Memory B cell (primary cell): ENCODE measurements at regions not wholly inside any gene's neighbourhood (a gene's known extent, or its start where the extent isn't known, plus 50 kb on each side); places are given as distances from the start of the nearest gene placed in this dataset.
"Not testable (repeated sequence)": the region's sequence is repeated elsewhere in the genome, so short reads cannot be mapped to it uniquely, and the experiment has no call there.

Source experiments
- ATAC-seq: fragments of 150-1000 bp; cut with Tn5 transposase; 2 replicates; pipeline ENCODE4 v1.10.0; 2021; ENCODE audit warnings: low read depth, mild to moderate bottlenecking, moderate library complexity
- DNase-seq, 2 donors: peaks; one replicate each; pipeline ENCODE4 v3.0.0; 2022; ENCODE audit warnings: low spot score in 2 of 2
- H3K27ac Mint-ChIP-seq: one replicate; pipeline ENCODE4 v1.8.0; 2022; ENCODE audit warnings: mild to moderate bottlenecking, moderate library complexity, mixed read lengths
- H3K27me3 Mint-ChIP-seq: one replicate; pipeline ENCODE4 v1.8.0; 2022; ENCODE audit warnings: mixed read lengths
- H3K36me3 Mint-ChIP-seq: one replicate; pipeline ENCODE4 v1.8.0; 2022; ENCODE audit warnings: mild to moderate bottlenecking, mixed read lengths
- H3K4me1 Mint-ChIP-seq: one replicate; pipeline ENCODE4 v1.8.0; 2022; ENCODE audit warnings: mixed read lengths
- H3K4me3 Mint-ChIP-seq: one replicate; pipeline ENCODE4 v1.8.0; 2022; ENCODE audit warnings: mild to moderate bottlenecking, moderate library complexity, mixed read lengths
- H3K9me3 Mint-ChIP-seq: one replicate; pipeline ENCODE4 v1.8.0; 2022; ENCODE audit warnings: mixed read lengths

- DNase-seq (no peak), ATAC-seq (no peak)
- Mint-ChIP-seq H3K27me3 (no peaks in the 10 kb centered on the region), H3K4me1 (no peaks in the 10 kb centered on the region), H3K27ac (no peak overlapping the region), H3K36me3 (no peaks in the 10 kb centered on the region), H3K9me3 (peaks cover 8% of the 10 kb centered on the region), H3K4me3 (no peak overlapping the region)
Observed at GRCh38 chr2:192394605-192395004, 199.9 kb upstream of the TMEFF2 start.

- no peaks in the 10 kb centered on the region for H3K4me1 Mint-ChIP-seq
- no peak for ATAC-seq
Observed at GRCh38 chr2:192391041-192391440, 196.3 kb upstream of the TMEFF2 start.

GRCh38 chr2:192390401-192390800 is 195.7 kb upstream of the TMEFF2 start:
- no peaks in the 10 kb centered on the region for H3K4me1 Mint-ChIP-seq
- no peaks in the 10 kb centered on the region for H3K27me3 Mint-ChIP-seq
- DNase-seq (no peak), ATAC-seq (no peak)
- peaks cover 3% of the 10 kb centered on the region for H3K9me3 Mint-ChIP-seq
- peaks cover 1% of the 10 kb centered on the region for H3K36me3 Mint-ChIP-seq
- H3K27ac Mint-ChIP-seq, result no peak overlapping the region
- no peak overlapping the region for H3K4me3 Mint-ChIP-seq

More at GRCh38 chr2:192391041-192391440, 196.3 kb upstream of the TMEFF2 start:
- Mint-ChIP-seq H3K9me3 (peaks cover 3% of the 10 kb centered on the region), H3K27me3 (no peaks in the 10 kb centered on the region), H3K36me3 (no peaks in the 10 kb centered on the region), H3K27ac (no peak overlapping the region), H3K4me3 (no peak overlapping the region)
- DNase-seq, result no peak

GRCh38 chr2:192384191-192384590 is 189.5 kb upstream of the TMEFF2 start:
- H3K4me1 Mint-ChIP-seq, H3K9me3 Mint-ChIP-seq, H3K27ac Mint-ChIP-seq, H3K36me3 Mint-ChIP-seq, ATAC-seq, H3K4me3 Mint-ChIP-seq, DNase-seq, H3K27me3 Mint-ChIP-seq: not testable (repeated sequence)

- no peak for ATAC-seq
- Mint-ChIP-seq H3K36me3 (peaks cover 1% of the 10 kb centered on the region), H3K27ac (no peak overlapping the region), H3K4me3 (no peak overlapping the region), H3K4me1 (no peaks in the 10 kb centered on the region), H3K9me3 (no peaks in the 10 kb centered on the region), H3K27me3 (no peaks in the 10 kb centered on the region)
- DNase-seq, result no peak
Observed at GRCh38 chr2:192381082-192381481, 186.3 kb upstream of the TMEFF2 start.

- Mint-ChIP-seq H3K9me3 (no peaks in the 10 kb centered on the region), H3K36me3 (no peaks in the 10 kb centered on the region), H3K27me3 (no peaks in the 10 kb centered on the region), H3K4me3 (no peak overlapping the region), H3K4me1 (no peaks in the 10 kb centered on the region), H3K27ac (no peak overlapping the region)
- ATAC-seq (no peak), DNase-seq (no peak)
Observed at GRCh38 chr2:192379736-192380135, 185.0 kb upstream of the TMEFF2 start.

- Mint-ChIP-seq H3K36me3 (no peaks in the 10 kb centered on the region), H3K4me1 (no peaks in the 10 kb centered on the region), H3K9me3 (no peaks in the 10 kb centered on the region), H3K27me3 (no peaks in the 10 kb centered on the region), H3K4me3 (no peak overlapping the region), H3K27ac (no peak overlapping the region)
- DNase-seq (no peak), ATAC-seq (no peak)
Observed at GRCh38 chr2:192377173-192377572, 182.4 kb upstream of the TMEFF2 start.

- Mint-ChIP-seq H3K27ac (no peak overlapping the region), H3K4me3 (no peak overlapping the region), H3K4me1 (no peaks in the 10 kb centered on the region), H3K27me3 (no peaks in the 10 kb centered on the region), H3K36me3 (no peaks in the 10 kb centered on the region), H3K9me3 (no peaks in the 10 kb centered on the region)
- no peak for ATAC-seq
- no peak for DNase-seq
Observed at GRCh38 chr2:192373754-192374153, 179.0 kb upstream of the TMEFF2 start.

GRCh38 chr2:192373221-192373620 is 178.5 kb upstream of the TMEFF2 start:
- Mint-ChIP-seq H3K27me3 (no peaks in the 10 kb centered on the region), H3K4me3 (no peak overlapping the region), H3K36me3 (no peaks in the 10 kb centered on the region), H3K4me1 (no peaks in the 10 kb centered on the region), H3K9me3 (no peaks in the 10 kb centered on the region), H3K27ac (no peak overlapping the region)
- ATAC-seq, result no peak
- no peak for DNase-seq

GRCh38 chr2:192369969-192370368 is 175.2 kb upstream of the TMEFF2 start:
- Mint-ChIP-seq H3K27ac (no peak overlapping the region), H3K9me3 (no peaks in the 10 kb centered on the region), H3K4me1 (no peaks in the 10 kb centered on the region), H3K36me3 (no peaks in the 10 kb centered on the region), H3K4me3 (no peak overlapping the region), H3K27me3 (no peaks in the 10 kb centered on the region)
- no peak for ATAC-seq
- no peak for DNase-seq

- ATAC-seq (no peak), DNase-seq (no peak)
- Mint-ChIP-seq H3K27ac (no peak overlapping the region), H3K4me1 (peaks cover 3% of the 10 kb centered on the region), H3K9me3 (peaks cover 3% of the 10 kb centered on the region), H3K36me3 (no peaks in the 10 kb centered on the region), H3K27me3 (peaks cover 5% of the 10 kb centered on the region), H3K4me3 (no peak overlapping the region)
Observed at GRCh38 chr2:192357217-192357616, 162.5 kb upstream of the TMEFF2 start.

GRCh38 chr2:192354512-192355244 is 159.9 kb upstream of the TMEFF2 start:
- no peak overlapping the region for H3K27ac Mint-ChIP-seq
- no peaks in the 10 kb centered on the region for H3K36me3 Mint-ChIP-seq
- H3K9me3 Mint-ChIP-seq, result no peaks in the 10 kb centered on the region
- H3K27me3 Mint-ChIP-seq, result peaks cover 5% of the 10 kb centered on the region
- no peak overlapping the region for H3K4me3 Mint-ChIP-seq
- H3K4me1 Mint-ChIP-seq, result peaks cover 3% of the 10 kb centered on the region
- ATAC-seq (no peak), DNase-seq (no peak)

GRCh38 chr2:192347542-192347941 is 152.8 kb upstream of the TMEFF2 start:
- no peaks in the 10 kb centered on the region for H3K36me3 Mint-ChIP-seq
- no peaks in the 10 kb centered on the region for H3K27me3 Mint-ChIP-seq
- no peak overlapping the region for H3K4me3 Mint-ChIP-seq
- ATAC-seq, result no peak
- no peak for DNase-seq
- no peak overlapping the region for H3K27ac Mint-ChIP-seq
- H3K9me3 Mint-ChIP-seq, result no peaks in the 10 kb centered on the region
- H3K4me1 Mint-ChIP-seq, result no peaks in the 10 kb centered on the region

GRCh38 chr2:192345287-192345686 is 150.6 kb upstream of the TMEFF2 start:
- DNase-seq (no peak), ATAC-seq (no peak)
- no peaks in the 10 kb centered on the region for H3K4me1 Mint-ChIP-seq
- H3K27ac Mint-ChIP-seq, result no peak overlapping the region
- no peaks in the 10 kb centered on the region for H3K36me3 Mint-ChIP-seq
- H3K4me3 Mint-ChIP-seq, result no peak overlapping the region
- H3K27me3 Mint-ChIP-seq, result no peaks in the 10 kb centered on the region
- H3K9me3 Mint-ChIP-seq, result no peaks in the 10 kb centered on the region

- ATAC-seq (no peak), DNase-seq (no peak)
- no peaks in the 10 kb centered on the region for H3K9me3 Mint-ChIP-seq
- H3K36me3 Mint-ChIP-seq, result no peaks in the 10 kb centered on the region
- H3K4me1 Mint-ChIP-seq, result no peaks in the 10 kb centered on the region
- no peak overlapping the region for H3K4me3 Mint-ChIP-seq
- H3K27me3 Mint-ChIP-seq, result no peaks in the 10 kb centered on the region
- no peak overlapping the region for H3K27ac Mint-ChIP-seq
Observed at GRCh38 chr2:192333642-192334041, 138.9 kb upstream of the TMEFF2 start.
